HEK293 (cell line): ENCODE measurements at regions not wholly inside any gene's neighbourhood (a gene's known extent, or its start where the extent isn't known, plus 50 kb on each side); places are given as distances from the start of the nearest gene placed in this dataset.
"Not testable (repeated sequence)": the region's sequence is repeated elsewhere in the genome, so short reads cannot be mapped to it uniquely, and the experiment has no call there.

Experiments
- CTCF ChIA-PET: fragments of 350-600 bp; formaldehyde crosslinking; extraction: SDS; loops from one replicate; lab custom pipeline; 2021; ENCODE audit warnings: antibody characterized with exemption; lab: Yijun Ruan, JAX
- POLR2A ChIA-PET: fragments of 300-600 bp; formaldehyde crosslinking; extraction: SDS; loops from one replicate; lab custom pipeline; 2020; ENCODE audit warnings: antibody characterized with exemption, inconsistent platforms; lab: Yijun Ruan, JAX
- H3K27ac ChIP-seq: fragments of 200-500 bp; sonication (Bioruptor generic); 2 replicates; pipeline ENCODE4 v1.5.1; 2014; ENCODE audit warnings: low read depth, low read length, control low read depth, inconsistent platforms; ENCODE audit errors: extremely low read depth
- H3K36me3 ChIP-seq, 2 experiments: fragments of 200-500 bp in 1 of 2; sonication (Bioruptor generic) in 1 of 2; 1 replicate in 1 of 2; 2 replicates in 1 of 2; pipeline ENCODE4 v1.5.1; 2014 to 2017; ENCODE audit warnings: inconsistent platforms in 2 of 2, low read length in 2 of 2; ENCODE audit not compliant: control insufficient read depth in 2 of 2, insufficient read depth in 1 of 2
- H3K4me1 ChIP-seq: fragments of 200-500 bp; sonication (Bioruptor generic); 2 replicates; pipeline ENCODE4 v1.5.1; 2014; ENCODE audit warnings: mild to moderate bottlenecking, low read length, inconsistent platforms; ENCODE audit not compliant: control insufficient read depth, insufficient read depth
- H3K4me3 ChIP-seq: 2 replicates; pipeline ENCODE4 v1.5.1; 2011; ENCODE audit warnings: low read depth, mild to moderate bottlenecking, control low read depth, low read length, moderate library complexity
- H3K9me3 ChIP-seq: fragments of 200-500 bp; sonication (Bioruptor generic); 2 replicates; pipeline ENCODE4 v1.5.1; 2014; ENCODE audit warnings: low read depth, low read length, inconsistent platforms; ENCODE audit not compliant: control insufficient read depth, insufficient read depth
- HIC1 ChIP-seq: fragments of 450-650 bp; formaldehyde crosslinking; IDR thresholded peaks from 2 replicates; pipeline ENCODE4 v1.5.1; 2016; ENCODE audit warnings: missing biosample characterization, missing genetic modification characterization
- IKZF3 ChIP-seq: fragments of 450-650 bp; IDR thresholded peaks from 2 replicates; pipeline ENCODE4 v1.5.0; 2018; ENCODE audit warnings: missing biosample characterization, mild to moderate bottlenecking, missing genetic modification characterization, moderate library complexity
- PATZ1 ChIP-seq: fragments of 450-650 bp; formaldehyde crosslinking; IDR thresholded peaks from 2 replicates; pipeline ENCODE4 v1.5.1; 2016; ENCODE audit warnings: missing biosample characterization, missing genetic modification characterization
- SP2 ChIP-seq: fragments of 450-650 bp; formaldehyde crosslinking; IDR thresholded peaks from 2 replicates; pipeline ENCODE4 v1.5.1; 2016; ENCODE audit warnings: missing biosample characterization, missing genetic modification characterization
- ZBTB11 ChIP-seq: fragments of 450-650 bp; formaldehyde crosslinking; conservative IDR thresholded peaks from 2 replicates; pipeline ENCODE4 v1.5.1; 2016; ENCODE audit warnings: low read depth, missing biosample characterization, missing genetic modification characterization
- ZBTB17 ChIP-seq: fragments of 450-650 bp; formaldehyde crosslinking; IDR thresholded peaks from 2 replicates; pipeline ENCODE4 v1.5.1; 2016; ENCODE audit warnings: missing biosample characterization, missing genetic modification characterization
- ZNF335 ChIP-seq: fragments of 450-650 bp; formaldehyde crosslinking; conservative IDR thresholded peaks from 2 replicates; pipeline ENCODE4 v1.5.1; 2016; ENCODE audit warnings: missing biosample characterization, missing genetic modification characterization
- ZNF518A ChIP-seq: fragments of 450-650 bp; formaldehyde crosslinking; conservative IDR thresholded peaks from 2 replicates; pipeline ENCODE4 v1.5.1; 2016; ENCODE audit warnings: low read depth, missing biosample characterization, missing genetic modification characterization
- ZNF76 ChIP-seq: fragments of 450-650 bp; formaldehyde crosslinking; IDR thresholded peaks from 2 replicates; pipeline ENCODE4; 2016; ENCODE audit warnings: low read depth, missing biosample characterization, missing genetic modification characterization, borderline replicate concordance

- H3K9me3 ChIP-seq, H3K27ac ChIP-seq, H3K4me3 ChIP-seq, H3K36me3 ChIP-seq, H3K4me1 ChIP-seq, POLR2A ChIA-PET, CTCF ChIA-PET: not testable (repeated sequence)
Measured at GRCh38 chr2:132337844-132338243, 78.8 kb upstream of the GPR39 start.

GRCh38 chr2:132347041-132347780, 69.4 kb upstream of the GPR39 start:
- POLR2A ChIA-PET, CTCF ChIA-PET, H3K36me3 ChIP-seq, H3K9me3 ChIP-seq, H3K4me1 ChIP-seq: not testable (repeated sequence)
- H3K4me3 ChIP-seq, result peak overlapping the region; percentile 58
- TF ChIP-seq ZBTB17 (tag by site-specific recombination), result peak; percentile 55
- peak; percentile 40; the same call in 1 of the 2 replicates for TF ChIP-seq HIC1 (tag by site-specific recombination)
- TF ChIP-seq ZBTB11 (tag by site-specific recombination), result peak; percentile 80
- peak; percentile 23; the same call in 1 of the 2 replicates for TF ChIP-seq SP2 (tag by site-specific recombination)
- TF ChIP-seq ZNF76 (tag by site-specific recombination), result peak; percentile 84
- peak; percentile 52; the same call in 1 of the 2 replicates for TF ChIP-seq IKZF3
- peak; percentile 75 for TF ChIP-seq ZNF335 (tag by site-specific recombination)
- TF ChIP-seq ZNF518A (tag by site-specific recombination), result peak; percentile 74
- TF ChIP-seq PATZ1 (tag by site-specific recombination), result 0 out of 2 replicates have a peak, but pooled peaks have one; percentile 19
- peak overlapping the region; percentile 46; the same call in 1 of the 2 replicates for H3K27ac ChIP-seq
